H1 (cell line): ENCODE measurements at regions not wholly inside any gene's neighbourhood (a gene's known extent, or its start where the extent isn't known, plus 50 kb on each side); places are given as distances from the start of the nearest gene placed in this dataset.

ENCODE experiments used
- ATF2 ChIP-seq: IDR thresholded peaks from 2 replicates; pipeline ENCODE4 v1.6.1; 2012; ENCODE audit warnings: low read length, inconsistent platforms
- GABPA ChIP-seq: IDR thresholded peaks from 2 replicates; pipeline ENCODE4 v1.6.1; 2011; ENCODE audit warnings: mild to moderate bottlenecking, low read length, moderate library complexity, borderline replicate concordance; ENCODE audit not compliant: insufficient read depth

GRCh38 chr2:196587056-196587455, 52.5 kb upstream of the CCDC150 start (continued):
- TF ChIP-seq GABPA (no peak), ATF2 (no peak)
- TF ChIP-seq, all 59 proteins: peak for 0
